ENCODE measurements at regions not wholly inside any gene's neighbourhood (a gene's known extent, or its start where the extent isn't known, plus 50 kb on each side); places are given as distances from the start of the nearest gene placed in this dataset.

- no peak overlapping the region for H3K4me2 ChIP-seq (ENCODE audit: low read depth, low read length, poor library complexity, severe bottlenecking)
These were observed 150.3 kb upstream of the TBL1XR1 start for GRCh38 chr3:177347611-177348010.

GRCh38 chr3:177348974-177349373 lies 151.7 kb upstream of the TBL1XR1 start:
- Histone ChIP-seq H4K20me1 (ENCODE audit: insufficient read depth, low read length, poor library complexity, severe bottlenecking) (no peaks in the 10 kb centered on the region), H3K9me2 (replicated peaks; ENCODE audit: low read depth, low read length) (no peaks in the 10 kb centered on the region), H3K4me1 (ENCODE audit: insufficient read depth, low read length, poor library complexity, severe bottlenecking) (peaks cover 87% of the 10 kb centered on the region), H3K79me2 (ENCODE audit: insufficient read depth, low read length) (no peaks in the 10 kb centered on the region), H3K36me3 (ENCODE audit: insufficient read depth, low read length) (no peaks in the 10 kb centered on the region), H3F3A (ENCODE audit: low read depth) (peaks cover 5% of the 10 kb centered on the region; the same call in 1 of the 2 replicates), H2AFZ (ENCODE audit: low read length) (0 out of 2 replicates have a peak overlapping the region, but pooled peaks have one; percentile 4), H3K9ac (ENCODE audit: low read depth, low read length, poor library complexity, severe bottlenecking) (no peak overlapping the region), H3K9me3 (ENCODE audit: insufficient read depth, low read depth, low read length) (no peaks in the 10 kb centered on the region), H3K4me2 (ENCODE audit: low read depth, low read length, poor library complexity, severe bottlenecking) (no peak overlapping the region), H3K4me3 (ENCODE audit: low read length, poor library complexity, severe bottlenecking) (no peak overlapping the region), H3K27me3 (ENCODE audit: insufficient read depth, low read length, poor library complexity, severe bottlenecking) (no peaks in the 10 kb centered on the region)
- TF ChIP-seq EZH2phosphoT487 (IDR thresholded peaks at IDR 0.05; ENCODE audit: borderline replicate concordance), result no peak

More at GRCh38 chr3:177347611-177348010, 150.3 kb upstream of the TBL1XR1 start:
- H2AFZ ChIP-seq (ENCODE audit: low read length), result no peak overlapping the region
- H3K4me3 ChIP-seq (ENCODE audit: low read length, poor library complexity, severe bottlenecking), result no peak overlapping the region
- H3K9ac ChIP-seq (ENCODE audit: low read depth, low read length, poor library complexity, severe bottlenecking), result no peak overlapping the region
- peaks cover 85% of the 10 kb centered on the region for H3K4me1 ChIP-seq (ENCODE audit: insufficient read depth, low read length, poor library complexity, severe bottlenecking)
- H3K27me3 ChIP-seq (ENCODE audit: insufficient read depth, low read length, poor library complexity, severe bottlenecking), result no peaks in the 10 kb centered on the region
- TF ChIP-seq CTCF (conservative IDR thresholded peaks at IDR 0.05; ENCODE audit: low read length), result no peak
- no peak for TF ChIP-seq EZH2phosphoT487 (IDR thresholded peaks at IDR 0.05; ENCODE audit: borderline replicate concordance)
- H4K20me1 ChIP-seq (ENCODE audit: insufficient read depth, low read length, poor library complexity, severe bottlenecking), result no peaks in the 10 kb centered on the region
- H3K79me2 ChIP-seq (ENCODE audit: insufficient read depth, low read length), result no peaks in the 10 kb centered on the region
- H3F3A ChIP-seq (ENCODE audit: low read depth), result peaks cover 5% of the 10 kb centered on the region; the same call in 1 of the 2 replicates
- no peaks in the 10 kb centered on the region for H3K9me2 ChIP-seq (replicated peaks; ENCODE audit: low read depth, low read length)
- no peaks in the 10 kb centered on the region for H3K36me3 ChIP-seq (ENCODE audit: insufficient read depth, low read length)
- no peaks in the 10 kb centered on the region for H3K9me3 ChIP-seq (ENCODE audit: insufficient read depth, low read depth, low read length)

GRCh38 chr3:177349384-177349783 lies 152.1 kb upstream of the TBL1XR1 start:
- H3K4me3 ChIP-seq (ENCODE audit: low read length, poor library complexity, severe bottlenecking), result no peak overlapping the region
- H3F3A ChIP-seq (ENCODE audit: low read depth), result peaks cover 5% of the 10 kb centered on the region; the same call in 1 of the 2 replicates
- TF ChIP-seq EZH2phosphoT487 (IDR thresholded peaks at IDR 0.05; ENCODE audit: borderline replicate concordance) (no peak), CTCF (conservative IDR thresholded peaks at IDR 0.05; ENCODE audit: low read length) (no peak)
- no peaks in the 10 kb centered on the region for H3K36me3 ChIP-seq (ENCODE audit: insufficient read depth, low read length)
- peak overlapping the region; percentile 57 for H3K4me2 ChIP-seq (ENCODE audit: low read depth, low read length, poor library complexity, severe bottlenecking)
- H3K79me2 ChIP-seq (ENCODE audit: insufficient read depth, low read length), result no peaks in the 10 kb centered on the region
- H3K9me3 ChIP-seq (ENCODE audit: insufficient read depth, low read depth, low read length), result no peaks in the 10 kb centered on the region
- H3K9me2 ChIP-seq (replicated peaks; ENCODE audit: low read depth, low read length), result no peaks in the 10 kb centered on the region
- no peak overlapping the region for H3K9ac ChIP-seq (ENCODE audit: low read depth, low read length, poor library complexity, severe bottlenecking)
- 0 out of 2 replicates have a peak overlapping the region, but pooled peaks have one; percentile 4 for H2AFZ ChIP-seq (ENCODE audit: low read length)
- H3K27me3 ChIP-seq (ENCODE audit: insufficient read depth, low read length, poor library complexity, severe bottlenecking), result no peaks in the 10 kb centered on the region
- peaks cover 86% of the 10 kb centered on the region for H3K4me1 ChIP-seq (ENCODE audit: insufficient read depth, low read length, poor library complexity, severe bottlenecking)
- H4K20me1 ChIP-seq (ENCODE audit: insufficient read depth, low read length, poor library complexity, severe bottlenecking), result no peaks in the 10 kb centered on the region

- Histone ChIP-seq H3K79me2 (ENCODE audit: insufficient read depth, low read length) (no peaks in the 10 kb centered on the region), H3K36me3 (ENCODE audit: insufficient read depth, low read length) (no peaks in the 10 kb centered on the region), H3K4me1 (ENCODE audit: insufficient read depth, low read length, poor library complexity, severe bottlenecking) (peaks cover 80% of the 10 kb centered on the region), H2AFZ (ENCODE audit: low read length) (no peak overlapping the region), H3F3A (ENCODE audit: low read depth) (peaks cover 5% of the 10 kb centered on the region; the same call in 1 of the 2 replicates), H4K20me1 (ENCODE audit: insufficient read depth, low read length, poor library complexity, severe bottlenecking) (no peaks in the 10 kb centered on the region), H3K27me3 (ENCODE audit: insufficient read depth, low read length, poor library complexity, severe bottlenecking) (no peaks in the 10 kb centered on the region), H3K9me3 (ENCODE audit: insufficient read depth, low read depth, low read length) (no peaks in the 10 kb centered on the region), H3K9me2 (replicated peaks; ENCODE audit: low read depth, low read length) (no peaks in the 10 kb centered on the region), H3K4me2 (ENCODE audit: low read depth, low read length, poor library complexity, severe bottlenecking) (peak overlapping the region; percentile 57), H3K9ac (ENCODE audit: low read depth, low read length, poor library complexity, severe bottlenecking) (no peak overlapping the region), H3K4me3 (ENCODE audit: low read length, poor library complexity, severe bottlenecking) (no peak overlapping the region)
- no peak for TF ChIP-seq CTCF (conservative IDR thresholded peaks at IDR 0.05; ENCODE audit: low read length)
- no peak for TF ChIP-seq EZH2phosphoT487 (IDR thresholded peaks at IDR 0.05; ENCODE audit: borderline replicate concordance)
These were observed 152.8 kb upstream of the TBL1XR1 start for GRCh38 chr3:177350121-177350520.

All from Loucy (cell line).